NCI-H2107 treated with DMSO at 0.1 percent for 48 hours (cell line): ENCODE measurements at regions not wholly inside any gene's neighbourhood (a gene's known extent, or its start where the extent isn't known, plus 50 kb on each side); places are given as distances from the start of the nearest gene placed in this dataset.

ENCODE experiments used
- DNase-seq: peaks from one replicate; lab custom pipeline; 2025; ENCODE audit not compliant: unreplicated experiment; lab: John Stamatoyannopoulos, UW

- no peak for DNase-seq
These were observed 616.8 kb downstream of the LTN1 start for GRCh38 chr21:28375708-28376385.

GRCh38 chr21:28374881-28375280 is 617.8 kb downstream of the LTN1 start:
- no peak for DNase-seq

GRCh38 chr21:28371713-28372112 is 621.0 kb downstream of the LTN1 start:
- DNase-seq = no peak

GRCh38 chr21:28359300-28359699 is 633.4 kb downstream of the LTN1 start:
- DNase-seq = no peak

- no peak for DNase-seq
These were observed 634.0 kb downstream of the LTN1 start for GRCh38 chr21:28358702-28359101.

- no peak for DNase-seq
These were observed 634.5 kb downstream of the LTN1 start for GRCh38 chr21:28358170-28358569.

GRCh38 chr21:28357743-28358142 is 634.9 kb downstream of the LTN1 start:
- no peak for DNase-seq

- no peak for DNase-seq
These were observed 636.3 kb downstream of the LTN1 start for GRCh38 chr21:28356422-28356821.

GRCh38 chr21:28345934-28346333 is 646.7 kb downstream of the LTN1 start:
- DNase-seq = no peak

- no peak for DNase-seq
These were observed 647.7 kb downstream of the LTN1 start for GRCh38 chr21:28344985-28345384.

GRCh38 chr21:28342212-28342810 is 650.4 kb downstream of the LTN1 start:
- DNase-seq = no peak

GRCh38 chr21:28339403-28339802 is 653.3 kb downstream of the LTN1 start:
- no peak for DNase-seq

- no peak for DNase-seq
These were observed 653.9 kb downstream of the LTN1 start for GRCh38 chr21:28338701-28339305.

- peak; percentile 12 for DNase-seq
These were observed 655.4 kb downstream of the LTN1 start for GRCh38 chr21:28337315-28337714.

- DNase-seq = peak; percentile 10
These were observed 656.4 kb downstream of the LTN1 start for GRCh38 chr21:28336314-28336713.

- no peak for DNase-seq
These were observed 658.3 kb downstream of the LTN1 start for GRCh38 chr21:28334407-28334806.

GRCh38 chr21:28333578-28334075 is 659.0 kb downstream of the LTN1 start:
- no peak for DNase-seq

GRCh38 chr21:28332796-28333195 is 659.9 kb downstream of the LTN1 start:
- DNase-seq = no peak

- peak; percentile 93 for DNase-seq
These were observed 667.1 kb downstream of the LTN1 start for GRCh38 chr21:28325618-28326017.

- DNase-seq = no peak
These were observed 668.0 kb downstream of the LTN1 start for GRCh38 chr21:28324690-28325089.

- DNase-seq = no peak
These were observed 675.3 kb downstream of the LTN1 start for GRCh38 chr21:28317177-28317950.
